Gastrocnemius medialis (tissue), 4 donors: ENCODE measurements at regions not wholly inside any gene's neighbourhood (a gene's known extent, or its start where the extent isn't known, plus 50 kb on each side); places are given as distances from the start of the nearest gene placed in this dataset.
"Not testable (repeated sequence)": the region's sequence is repeated elsewhere in the genome, so short reads cannot be mapped to it uniquely, and the experiment has no call there.

Source experiments
- ATAC-seq, 2 donors: fragments of 150-250 bp; one replicate each; pipeline ENCODE4 v1.9.1; 2016
- DNase-seq, 2 donors: peaks; one replicate each; pipeline ENCODE4 v3.0.0-alpha.2; 2019
- H3K27ac ChIP-seq, 4 donors: fragments of 200-600 bp; sonication (generic); 1 replicate in 1 of 4; 2 replicates in 3 of 4; pipeline ENCODE4 v1.5.1; 2016 to 2018; ENCODE audit warnings: mild to moderate bottlenecking in 2 of 4, moderate library complexity in 1 of 4
- H3K27me3 ChIP-seq, 3 donors: fragments of 200-600 bp; sonication (generic) in 2 of 3; 1 replicate in 1 of 3; 2 replicates in 2 of 3; pipeline versions ENCODE4 v1.5.1 to v1.6.0; 2016 to 2019; ENCODE audit warnings: mild to moderate bottlenecking in 1 of 3, moderate library complexity in 1 of 3
- H3K36me3 ChIP-seq, 2 donors: fragments of 200-600 bp; sonication (generic) in 1 of 2; one replicate each; pipeline ENCODE4 v1.5.1; 2017 to 2018
- H3K4me1 ChIP-seq, 2 donors: fragments of 200-600 bp; sonication (generic) in 1 of 2; one replicate each; pipeline ENCODE4 v1.5.1; 2016 to 2017; ENCODE audit warnings: mild to moderate bottlenecking in 2 of 2
- H3K4me3 ChIP-seq, 4 donors: fragments of 200-600 bp; sonication (generic) in 3 of 4; 1 replicate in 1 of 4; 2 replicates in 3 of 4; pipeline ENCODE4 v1.5.1; 2016 to 2019; ENCODE audit warnings: mild to moderate bottlenecking in 2 of 4
- H3K9me3 ChIP-seq, 3 donors: fragments of 200-600 bp; sonication (generic) in 2 of 3; 1 replicate in 1 of 3; 2 replicates in 2 of 3; pipeline ENCODE4 v1.5.1; 2016 to 2019
- CTCF ChIP-seq, 5 experiments: fragments of 450-650 bp in 3 of 5; fragments of 200-600 bp in 2 of 5; sonication (generic) in 2 of 5; IDR thresholded peaks in 4 of 5; conservative IDR thresholded peaks in 1 of 5; 1 replicate in 4 of 5; 2 replicates in 1 of 5; pipeline ENCODE4 v1.5.1; 2016 to 2019; ENCODE audit warnings: antibody characterized with exemption in 5 of 5, mild to moderate bottlenecking in 3 of 5, moderate library complexity in 3 of 5
- POLR2A ChIP-seq, 2 donors: fragments of 450-650 bp; IDR thresholded peaks; one replicate each; pipeline ENCODE4 v1.6.1; 2017; ENCODE audit warnings: antibody characterized with exemption in 2 of 2, mild to moderate bottlenecking in 2 of 2, moderate library complexity in 2 of 2
- in situ Hi-C, 4 donors: fragments of 200-750 bp; cut with MboI; loops; one replicate each; pipeline versions ENCODE4 v1.15.0 to v1.8.0; 2017; ENCODE audit warnings: low sequenced_read_pairs in 4 of 4
- intact Hi-C: fragments of 100-400 bp; cut with DNase I; formaldehyde crosslinking; loops from one replicate; pipeline ENCODE4 v1.15.1; 2023; ENCODE audit warnings: low total_unique reads

GRCh38 chr3:20999661-21000060 is 751.3 kb downstream of the ZNF385D start:
- DNase-seq = no peak
- ATAC-seq = no peak
- intact Hi-C loops = no loop called here
- Histone ChIP-seq H3K27ac (no peak overlapping the region), H3K4me1 (no peaks in the 10 kb centered on the region), H3K36me3 (no peaks in the 10 kb centered on the region), H3K4me3 (no peak overlapping the region), H3K9me3 (no peaks in the 10 kb centered on the region), H3K27me3 (no peaks in the 10 kb centered on the region)
- in situ Hi-C loops = no loop called here
- TF ChIP-seq CTCF (IDR thresholded peaks at IDR 0.05 in 4 of 5, conservative IDR thresholded peaks at IDR 0.05 in 1 of 5) (no peak), POLR2A (IDR thresholded peaks at IDR 0.05) (no peak)

GRCh38 chr3:20997183-20997582 is 753.8 kb downstream of the ZNF385D start:
- DNase-seq = no peak
- intact Hi-C loops (no loop called here), in situ Hi-C loops (no loop called here)
- ATAC-seq = no peak
- Histone ChIP-seq H3K36me3 (no peaks in the 10 kb centered on the region), H3K4me1 (no peaks in the 10 kb centered on the region), H3K9me3 (no peaks in the 10 kb centered on the region), H3K27me3 (no peaks in the 10 kb centered on the region), H3K4me3 (no peak overlapping the region), H3K27ac (no peak overlapping the region)
- TF ChIP-seq POLR2A (IDR thresholded peaks at IDR 0.05) = no peak
- TF ChIP-seq CTCF (IDR thresholded peaks at IDR 0.05 in 4 of 5, conservative IDR thresholded peaks at IDR 0.05 in 1 of 5) = no peak

- Histone ChIP-seq H3K27ac (no peak overlapping the region), H3K4me3 (no peak overlapping the region), H3K27me3 (no peaks in the 10 kb centered on the region), H3K9me3 (no peaks in the 10 kb centered on the region), H3K4me1 (no peaks in the 10 kb centered on the region), H3K36me3 (no peaks in the 10 kb centered on the region)
- ATAC-seq = no peak
- TF ChIP-seq CTCF (IDR thresholded peaks at IDR 0.05 in 4 of 5, conservative IDR thresholded peaks at IDR 0.05 in 1 of 5) (no peak), POLR2A (IDR thresholded peaks at IDR 0.05) (no peak)
- no peak for DNase-seq
- in situ Hi-C loops (no loop called here), intact Hi-C loops (no loop called here)
Measured at GRCh38 chr3:20990896-20991295, 760.1 kb downstream of the ZNF385D start.

GRCh38 chr3:20989653-20990052 is 761.4 kb downstream of the ZNF385D start:
- H3K27ac ChIP-seq, DNase-seq, H3K4me3 ChIP-seq, intact Hi-C loops, H3K27me3 ChIP-seq, ATAC-seq, H3K36me3 ChIP-seq, in situ Hi-C loops, H3K9me3 ChIP-seq: not testable (repeated sequence)
- peaks cover 11 to 12% of the 10 kb centered on the region in 2 donors for H3K4me1 ChIP-seq

GRCh38 chr3:20984594-20985205 is 766.3 kb downstream of the ZNF385D start:
- in situ Hi-C loops = no loop called here
- Histone ChIP-seq H3K4me1 (peaks cover 15 to 17% of the 10 kb centered on the region in 2 donors), H3K27ac (peak overlapping the region in 3 of 4 donors; percentile 31 to 69 (median 45)), H3K27me3 (no peaks in the 10 kb centered on the region), H3K9me3 (no peaks in the 10 kb centered on the region), H3K4me3 (no peak overlapping the region), H3K36me3 (no peaks in the 10 kb centered on the region)
- intact Hi-C loops = no loop called here
- DNase-seq = no peak
- no peak for TF ChIP-seq CTCF (IDR thresholded peaks at IDR 0.05 in 4 of 5, conservative IDR thresholded peaks at IDR 0.05 in 1 of 5)
- no peak for TF ChIP-seq POLR2A (IDR thresholded peaks at IDR 0.05)
- peak; percentile 68 to 98 for ATAC-seq
